HepG2 (cell line): ENCODE measurements at regions not wholly inside any gene's neighbourhood (a gene's known extent, or its start where the extent isn't known, plus 50 kb on each side); places are given as distances from the start of the nearest gene placed in this dataset.

ENCODE experiments used
- GATAD2A ChIP-seq: IDR thresholded peaks from 2 replicates; pipeline ENCODE4 v1.6.1; 2016
- KDM6A ChIP-seq: IDR thresholded peaks from 2 replicates; pipeline ENCODE4 v1.6.1; 2016; ENCODE audit warnings: low read depth
- SALL1 ChIP-seq: sonication (generic); formaldehyde crosslinking; IDR thresholded peaks from 2 replicates; pipeline ENCODE4 v1.8.0; 2022; ENCODE audit warnings: mild to moderate bottlenecking, missing genetic modification reagents
- SOX5 ChIP-seq: IDR thresholded peaks from 2 replicates; pipeline ENCODE4 v1.6.1; 2016; ENCODE audit warnings: borderline replicate concordance
- ZC3H13 ChIP-seq: sonication (generic); formaldehyde crosslinking; IDR thresholded peaks from 2 replicates; pipeline ENCODE4 v1.8.1; 2023; ENCODE audit warnings: mild to moderate bottlenecking, missing genetic modification reagents, moderate library complexity
- TF ChIP-seq, protein P1 (sequence below): IDR thresholded peaks from 2 replicates; pipeline ENCODE4 v1.6.1; 2016; ENCODE audit warnings: control low read depth
- TF ChIP-seq, protein P2 (sequence below): sonication (generic); formaldehyde crosslinking; IDR thresholded peaks from 2 replicates; pipeline ENCODE4 v1.4.0; 2020; ENCODE audit warnings: missing genetic modification reagents
- TF ChIP-seq, protein P3 (sequence below): IDR thresholded peaks from 2 replicates; pipeline ENCODE4 v1.4.0; 2020; ENCODE audit warnings: mild to moderate bottlenecking, missing genetic modification reagents

GRCh38 chr6:81491454-81492101 lies 260.9 kb downstream of the TENT5A start (continued):
- TF ChIP-seq, protein P1, sequence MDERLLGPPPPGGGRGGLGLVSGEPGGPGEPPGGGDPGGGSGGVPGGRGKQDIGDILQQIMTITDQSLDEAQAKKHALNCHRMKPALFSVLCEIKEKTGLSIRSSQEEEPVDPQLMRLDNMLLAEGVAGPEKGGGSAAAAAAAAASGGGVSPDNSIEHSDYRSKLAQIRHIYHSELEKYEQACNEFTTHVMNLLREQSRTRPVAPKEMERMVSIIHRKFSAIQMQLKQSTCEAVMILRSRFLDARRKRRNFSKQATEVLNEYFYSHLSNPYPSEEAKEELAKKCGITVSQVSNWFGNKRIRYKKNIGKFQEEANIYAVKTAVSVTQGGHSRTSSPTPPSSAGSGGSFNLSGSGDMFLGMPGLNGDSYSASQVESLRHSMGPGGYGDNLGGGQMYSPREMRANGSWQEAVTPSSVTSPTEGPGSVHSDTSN (CRISPR knock-in tag), result no peak
- TF ChIP-seq KDM6A, result peak; percentile 67; the same call in 1 of the 2 replicates
- TF ChIP-seq ZC3H13, result no peak
- TF ChIP-seq SALL1, result peak; percentile 45; the same call in 1 of the 2 replicates
- TF ChIP-seq, protein P2, sequence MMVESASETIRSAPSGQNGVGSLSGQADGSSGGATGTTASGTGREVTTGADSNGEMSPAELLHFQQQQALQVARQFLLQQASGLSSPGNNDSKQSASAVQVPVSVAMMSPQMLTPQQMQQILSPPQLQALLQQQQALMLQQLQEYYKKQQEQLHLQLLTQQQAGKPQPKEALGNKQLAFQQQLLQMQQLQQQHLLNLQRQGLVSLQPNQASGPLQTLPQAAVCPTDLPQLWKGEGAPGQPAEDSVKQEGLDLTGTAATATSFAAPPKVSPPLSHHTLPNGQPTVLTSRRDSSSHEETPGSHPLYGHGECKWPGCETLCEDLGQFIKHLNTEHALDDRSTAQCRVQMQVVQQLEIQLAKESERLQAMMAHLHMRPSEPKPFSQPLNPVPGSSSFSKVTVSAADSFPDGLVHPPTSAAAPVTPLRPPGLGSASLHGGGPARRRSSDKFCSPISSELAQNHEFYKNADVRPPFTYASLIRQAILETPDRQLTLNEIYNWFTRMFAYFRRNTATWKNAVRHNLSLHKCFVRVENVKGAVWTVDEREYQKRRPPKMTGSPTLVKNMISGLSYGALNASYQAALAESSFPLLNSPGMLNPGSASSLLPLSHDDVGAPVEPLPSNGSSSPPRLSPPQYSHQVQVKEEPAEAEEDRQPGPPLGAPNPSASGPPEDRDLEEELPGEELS (CRISPR knock-in tag), result peak; percentile 25; the same call in 1 of the 2 replicates
- peak; percentile 83 for TF ChIP-seq GATAD2A (CRISPR knock-in tag)
- peak; percentile 82; the same call in 1 of the 2 replicates for TF ChIP-seq SOX5 (CRISPR knock-in tag)
- TF ChIP-seq, protein P3, sequence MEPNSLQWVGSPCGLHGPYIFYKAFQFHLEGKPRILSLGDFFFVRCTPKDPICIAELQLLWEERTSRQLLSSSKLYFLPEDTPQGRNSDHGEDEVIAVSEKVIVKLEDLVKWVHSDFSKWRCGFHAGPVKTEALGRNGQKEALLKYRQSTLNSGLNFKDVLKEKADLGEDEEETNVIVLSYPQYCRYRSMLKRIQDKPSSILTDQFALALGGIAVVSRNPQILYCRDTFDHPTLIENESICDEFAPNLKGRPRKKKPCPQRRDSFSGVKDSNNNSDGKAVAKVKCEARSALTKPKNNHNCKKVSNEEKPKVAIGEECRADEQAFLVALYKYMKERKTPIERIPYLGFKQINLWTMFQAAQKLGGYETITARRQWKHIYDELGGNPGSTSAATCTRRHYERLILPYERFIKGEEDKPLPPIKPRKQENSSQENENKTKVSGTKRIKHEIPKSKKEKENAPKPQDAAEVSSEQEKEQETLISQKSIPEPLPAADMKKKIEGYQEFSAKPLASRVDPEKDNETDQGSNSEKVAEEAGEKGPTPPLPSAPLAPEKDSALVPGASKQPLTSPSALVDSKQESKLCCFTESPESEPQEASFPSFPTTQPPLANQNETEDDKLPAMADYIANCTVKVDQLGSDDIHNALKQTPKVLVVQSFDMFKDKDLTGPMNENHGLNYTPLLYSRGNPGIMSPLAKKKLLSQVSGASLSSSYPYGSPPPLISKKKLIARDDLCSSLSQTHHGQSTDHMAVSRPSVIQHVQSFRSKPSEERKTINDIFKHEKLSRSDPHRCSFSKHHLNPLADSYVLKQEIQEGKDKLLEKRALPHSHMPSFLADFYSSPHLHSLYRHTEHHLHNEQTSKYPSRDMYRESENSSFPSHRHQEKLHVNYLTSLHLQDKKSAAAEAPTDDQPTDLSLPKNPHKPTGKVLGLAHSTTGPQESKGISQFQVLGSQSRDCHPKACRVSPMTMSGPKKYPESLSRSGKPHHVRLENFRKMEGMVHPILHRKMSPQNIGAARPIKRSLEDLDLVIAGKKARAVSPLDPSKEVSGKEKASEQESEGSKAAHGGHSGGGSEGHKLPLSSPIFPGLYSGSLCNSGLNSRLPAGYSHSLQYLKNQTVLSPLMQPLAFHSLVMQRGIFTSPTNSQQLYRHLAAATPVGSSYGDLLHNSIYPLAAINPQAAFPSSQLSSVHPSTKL (CRISPR knock-in tag), result peak; percentile 90
- TF ChIP-seq, all 625 proteins: peak for 42
